DND-41 (cell line): ENCODE measurements at regions not wholly inside any gene's neighbourhood (a gene's known extent, or its start where the extent isn't known, plus 50 kb on each side); places are given as distances from the start of the nearest gene placed in this dataset.

ENCODE experiments used
- EZH2 ChIP-seq: IDR thresholded peaks from 3 replicates; pipeline ENCODE4 v1.6.1; 2012; ENCODE audit warnings: borderline replicate concordance, low read depth, mild to moderate bottlenecking, moderate library complexity, low read length, inconsistent platforms; ENCODE audit not compliant: severe bottlenecking
- TF ChIP-seq, protein P1 (sequence below): IDR thresholded peaks from 2 replicates; pipeline ENCODE4 v1.5.1; 2012; ENCODE audit warnings: borderline replicate concordance, low read length, moderate library complexity, mild to moderate bottlenecking; ENCODE audit not compliant: poor library complexity, severe bottlenecking; ENCODE audit errors: extremely low read depth

DNA sequence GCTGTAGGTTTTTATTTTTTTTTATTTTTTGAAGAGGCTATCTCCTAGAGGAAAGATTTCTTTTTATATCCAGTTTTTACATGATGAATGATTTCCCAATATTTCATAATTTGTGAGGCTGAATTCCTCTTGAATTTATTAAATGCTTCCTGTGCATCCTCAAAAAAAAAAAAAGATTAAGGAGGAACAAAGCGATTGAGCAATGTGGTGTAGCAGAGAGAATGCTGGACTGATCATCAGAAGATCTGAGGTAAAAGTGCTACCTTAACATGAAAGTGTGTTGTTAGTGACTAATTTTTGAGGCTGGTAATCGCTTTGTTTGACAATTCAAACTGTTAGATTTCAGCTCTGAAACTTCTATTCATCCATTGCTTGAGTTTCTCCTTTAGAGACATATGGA is 125.1 kb downstream of the ESM1 start:
- TF ChIP-seq, protein P1, sequence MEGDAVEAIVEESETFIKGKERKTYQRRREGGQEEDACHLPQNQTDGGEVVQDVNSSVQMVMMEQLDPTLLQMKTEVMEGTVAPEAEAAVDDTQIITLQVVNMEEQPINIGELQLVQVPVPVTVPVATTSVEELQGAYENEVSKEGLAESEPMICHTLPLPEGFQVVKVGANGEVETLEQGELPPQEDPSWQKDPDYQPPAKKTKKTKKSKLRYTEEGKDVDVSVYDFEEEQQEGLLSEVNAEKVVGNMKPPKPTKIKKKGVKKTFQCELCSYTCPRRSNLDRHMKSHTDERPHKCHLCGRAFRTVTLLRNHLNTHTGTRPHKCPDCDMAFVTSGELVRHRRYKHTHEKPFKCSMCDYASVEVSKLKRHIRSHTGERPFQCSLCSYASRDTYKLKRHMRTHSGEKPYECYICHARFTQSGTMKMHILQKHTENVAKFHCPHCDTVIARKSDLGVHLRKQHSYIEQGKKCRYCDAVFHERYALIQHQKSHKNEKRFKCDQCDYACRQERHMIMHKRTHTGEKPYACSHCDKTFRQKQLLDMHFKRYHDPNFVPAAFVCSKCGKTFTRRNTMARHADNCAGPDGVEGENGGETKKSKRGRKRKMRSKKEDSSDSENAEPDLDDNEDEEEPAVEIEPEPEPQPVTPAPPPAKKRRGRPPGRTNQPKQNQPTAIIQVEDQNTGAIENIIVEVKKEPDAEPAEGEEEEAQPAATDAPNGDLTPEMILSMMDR, result no peak
- no peak for TF ChIP-seq EZH2
